ENCODE measurements at regions not wholly inside any gene's neighbourhood (a gene's known extent, or its start where the extent isn't known, plus 50 kb on each side); places are given as distances from the start of the nearest gene placed in this dataset.
"Not testable (repeated sequence)": the region's sequence is repeated elsewhere in the genome, so short reads cannot be mapped to it uniquely, and the experiment has no call there.

DNA sequence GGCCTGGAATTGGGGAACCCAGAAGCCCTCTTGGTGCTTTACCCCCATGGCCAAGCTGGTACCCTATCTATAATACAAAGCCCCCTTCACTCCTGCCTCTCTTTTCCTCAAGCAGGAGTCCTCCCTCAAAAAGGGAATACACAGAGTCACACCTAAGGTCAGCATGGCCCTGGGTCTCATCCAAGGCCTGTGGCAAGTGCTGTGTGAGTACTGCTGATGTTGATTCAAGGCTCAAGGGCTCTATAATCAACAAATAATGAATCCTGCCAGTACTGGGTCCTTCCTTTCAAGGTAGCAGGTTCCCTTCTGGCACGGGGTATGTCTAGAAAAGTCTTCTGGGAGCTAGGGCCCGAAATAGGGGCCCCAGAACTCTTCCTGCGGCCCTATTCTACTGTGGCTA, 187.3 kb downstream of the CYB561 start:
- DNase-seq (ENCODE audit: low spot score), result no peak

DNA sequence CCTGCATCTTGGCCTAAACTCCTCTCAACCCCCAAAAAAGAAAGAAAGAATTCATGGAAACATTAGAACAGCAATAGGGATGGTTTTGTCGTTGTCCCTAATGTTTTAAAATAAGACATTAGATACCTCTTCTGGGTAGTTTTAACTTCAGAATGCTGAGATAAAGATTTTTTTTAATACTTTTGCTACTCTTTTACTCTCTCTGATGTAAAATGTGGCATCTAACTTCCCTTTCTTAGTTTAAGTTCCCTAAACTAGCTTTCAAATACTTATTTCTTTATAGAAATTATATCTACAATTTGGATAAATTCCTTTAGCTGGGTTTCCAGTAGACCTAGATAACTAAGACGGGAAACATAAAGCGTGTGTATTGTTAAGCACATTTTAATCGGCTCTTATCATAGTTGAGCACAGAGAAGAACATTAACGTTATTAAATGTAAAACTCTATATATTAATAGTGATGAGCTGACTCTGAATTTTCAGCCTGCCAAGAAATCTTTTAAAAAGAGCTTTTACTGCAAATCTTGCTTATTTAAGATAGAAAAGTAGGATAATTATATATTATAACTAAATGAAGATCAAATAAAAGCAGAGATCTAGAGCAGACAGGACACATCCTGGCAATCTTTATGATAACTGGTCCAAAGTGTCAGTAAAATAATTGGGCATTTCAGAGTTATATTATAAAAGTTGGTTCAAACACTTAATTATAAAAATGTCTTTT, 183.2 kb downstream of the CYB561 start:
- DNase-seq (ENCODE audit: low spot score), result no peak

DNA sequence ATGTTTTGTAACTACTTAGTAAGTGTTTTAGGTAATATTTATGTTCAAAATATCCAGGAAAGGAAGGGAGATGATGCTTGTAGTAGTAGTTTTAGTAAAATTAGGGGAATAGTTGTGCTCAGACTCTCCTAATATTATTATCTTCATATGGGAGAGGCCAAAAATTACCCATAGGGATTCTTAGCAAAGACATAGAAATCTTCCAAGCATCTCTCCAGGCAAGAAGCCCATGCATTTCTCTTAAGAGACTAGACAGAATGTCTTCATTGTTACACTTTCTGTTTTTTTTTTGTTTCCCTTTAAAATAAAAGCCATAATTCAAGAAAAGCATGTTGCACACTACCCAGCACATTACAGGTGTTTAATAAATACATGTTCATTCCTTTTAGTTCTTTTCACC, 180.6 kb downstream of the CYB561 start:
- DNase-seq (ENCODE audit: low spot score), result no peak

DNA sequence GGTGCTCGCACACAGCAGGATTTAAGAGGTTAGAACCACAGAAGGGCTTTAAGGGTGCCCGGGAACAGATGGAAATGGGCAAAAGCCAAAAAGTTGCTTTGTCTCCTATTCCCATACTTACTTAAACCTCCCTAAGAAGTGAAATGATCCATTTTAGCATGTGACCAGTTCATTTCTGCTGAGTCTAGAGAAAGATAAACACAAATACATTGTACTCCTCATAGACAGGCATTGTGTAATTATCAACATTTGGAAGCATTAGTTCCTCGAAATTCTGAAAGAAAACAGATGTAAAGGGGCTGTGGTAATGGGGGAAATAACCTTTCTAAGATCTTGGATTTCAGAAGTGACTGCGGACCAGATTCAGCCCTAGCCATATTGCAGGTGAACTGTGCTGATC, 178.3 kb downstream of the CYB561 start:
- DNase-seq (ENCODE audit: low spot score), result no peak

DNA sequence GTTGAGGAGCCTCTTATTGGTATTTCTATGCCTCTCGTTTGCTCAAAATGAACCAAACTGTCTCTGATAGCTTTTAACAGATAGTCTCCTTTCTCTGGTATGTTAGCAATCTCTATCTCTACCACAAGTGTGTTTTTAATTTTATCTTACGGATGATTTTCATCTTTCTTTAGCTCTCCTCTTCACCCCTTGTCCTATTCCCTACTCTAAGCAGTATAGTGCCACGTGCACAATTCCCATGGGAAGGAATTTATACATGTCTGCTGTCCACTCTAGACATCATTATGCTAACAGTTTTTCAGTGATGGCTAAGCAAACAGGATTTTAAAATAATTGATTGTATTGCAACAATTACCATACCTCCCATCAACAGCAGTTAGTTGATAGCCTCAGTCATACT, 177.3 kb downstream of the CYB561 start:
- DNase-seq (ENCODE audit: low spot score), result no peak

DNA sequence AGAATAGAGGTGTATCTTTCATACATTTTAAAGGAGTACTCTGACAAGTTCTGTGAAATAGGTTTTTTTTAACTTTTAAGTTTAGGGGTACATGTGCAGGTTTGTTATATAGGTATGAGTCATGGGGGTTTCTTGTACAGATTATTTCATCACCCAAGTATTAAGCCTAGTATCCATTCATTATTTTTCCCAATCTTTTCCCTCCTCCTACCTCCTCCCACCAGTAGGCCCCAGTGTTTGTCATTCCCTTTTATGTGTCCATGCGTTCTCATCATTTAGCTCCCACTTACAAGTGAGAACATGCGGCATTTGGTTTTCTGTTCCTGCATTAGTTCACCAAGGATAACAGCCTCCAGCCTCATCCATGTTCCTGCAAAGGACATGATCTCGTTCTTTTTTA, 175.5 kb downstream of the CYB561 start:
- no peak for DNase-seq (ENCODE audit: low spot score)

DNA sequence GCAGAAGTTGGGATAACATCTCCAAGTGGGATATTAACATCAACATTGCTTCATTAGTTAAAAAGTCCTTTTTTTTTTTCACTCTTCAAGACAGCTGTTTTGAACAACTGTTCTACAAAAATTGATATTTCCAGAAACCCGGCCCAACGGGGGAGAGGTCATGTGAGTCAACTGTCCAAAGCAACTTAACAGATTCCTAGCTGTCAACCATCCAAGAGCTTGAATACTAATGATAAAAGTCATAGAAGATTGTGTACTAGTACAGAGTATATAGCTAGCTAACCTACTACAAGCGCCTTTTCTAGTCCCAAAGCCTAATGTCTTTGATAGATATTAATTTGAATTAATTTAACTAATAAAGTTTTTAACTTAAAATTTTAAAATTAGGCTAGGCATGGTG, 172.0 kb downstream of the CYB561 start:
- DNase-seq (ENCODE audit: low spot score), result no peak

DNA sequence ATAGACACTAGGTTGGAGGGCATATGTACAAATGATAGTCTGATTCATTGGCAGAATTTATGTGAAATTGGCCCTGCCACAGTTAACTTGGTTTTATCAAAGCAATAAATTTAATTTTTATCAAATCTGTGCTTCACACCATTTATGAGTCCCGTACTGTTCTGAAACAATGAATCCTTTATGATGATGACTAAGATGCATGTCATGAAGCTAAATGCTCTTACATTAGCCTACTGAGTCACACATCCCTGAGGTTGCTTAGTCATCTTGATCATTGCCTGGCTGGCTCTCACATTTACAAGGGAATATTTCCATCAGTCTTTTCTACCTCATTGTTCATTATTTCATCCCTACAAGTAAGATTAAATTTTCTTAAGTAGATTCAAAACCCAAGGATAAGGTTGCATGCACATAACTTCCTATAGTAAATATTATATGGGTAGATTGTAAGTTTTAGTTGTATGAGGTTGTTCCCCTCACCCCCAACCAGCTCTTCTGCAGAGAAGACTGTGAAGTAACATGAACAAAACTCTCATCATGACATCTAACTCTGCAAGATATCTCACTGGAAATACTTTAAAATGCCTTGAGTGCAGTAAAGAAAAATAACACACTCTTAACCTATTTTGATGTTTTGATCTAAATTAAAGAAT, 170.7 kb downstream of the CYB561 start:
- DNase-seq (ENCODE audit: low spot score), result no peak

DNA sequence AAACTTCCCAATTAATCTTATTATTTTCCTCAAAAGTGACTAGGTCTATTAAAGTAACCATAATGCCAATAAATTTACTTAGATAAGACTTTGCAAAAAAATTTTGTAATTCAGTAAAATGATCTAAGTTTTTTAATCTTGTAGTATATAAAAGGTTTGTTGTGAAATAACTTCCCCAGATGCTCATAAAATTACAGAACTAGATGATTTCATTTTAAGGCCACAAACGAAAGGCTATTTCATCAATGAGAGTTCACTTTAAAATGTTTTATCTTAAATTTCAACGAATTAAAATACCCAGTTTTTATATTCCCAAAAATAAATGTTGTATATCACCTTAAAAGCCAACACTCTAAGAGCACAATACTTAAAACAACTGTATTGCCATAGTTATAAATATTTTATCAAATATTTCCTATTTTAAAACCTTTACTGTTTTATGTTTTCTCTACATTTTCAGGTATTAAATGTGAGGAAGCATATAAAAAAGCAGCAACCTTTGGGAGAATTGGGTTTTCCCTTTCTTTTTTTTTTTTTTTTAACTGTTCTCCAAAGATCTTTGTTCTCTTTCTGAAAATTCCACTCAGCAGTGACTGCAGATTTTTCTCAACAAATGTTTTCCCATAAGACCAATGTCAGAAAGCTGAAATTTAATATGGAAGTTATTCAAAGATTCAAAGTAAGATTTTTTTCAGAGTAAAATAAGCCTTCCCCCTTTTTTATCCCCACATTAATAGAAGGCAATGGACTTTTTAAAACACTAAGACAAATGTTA, 169.9 kb downstream of the CYB561 start:
- no peak for DNase-seq (ENCODE audit: low spot score)

DNA sequence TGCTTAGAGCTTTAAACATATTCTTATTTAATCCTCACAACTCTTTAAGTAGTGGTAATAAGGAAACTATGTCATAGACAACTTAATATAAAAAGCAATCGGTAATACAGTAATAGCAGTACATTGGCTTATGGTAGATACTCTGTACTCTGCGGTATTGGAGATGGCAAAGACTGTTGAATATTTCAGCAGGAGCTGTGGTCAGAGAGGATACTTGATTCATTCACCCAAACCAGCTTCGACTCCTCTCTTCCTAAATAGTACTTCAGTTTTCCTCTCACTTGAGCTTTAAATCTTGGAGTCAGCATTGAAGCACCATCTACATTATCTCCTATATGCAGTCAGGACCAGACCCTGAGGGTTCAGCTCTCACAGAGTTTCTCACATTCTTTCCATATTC, 169.3 kb downstream of the CYB561 start:
- DNase-seq (ENCODE audit: low spot score), result no peak

DNA sequence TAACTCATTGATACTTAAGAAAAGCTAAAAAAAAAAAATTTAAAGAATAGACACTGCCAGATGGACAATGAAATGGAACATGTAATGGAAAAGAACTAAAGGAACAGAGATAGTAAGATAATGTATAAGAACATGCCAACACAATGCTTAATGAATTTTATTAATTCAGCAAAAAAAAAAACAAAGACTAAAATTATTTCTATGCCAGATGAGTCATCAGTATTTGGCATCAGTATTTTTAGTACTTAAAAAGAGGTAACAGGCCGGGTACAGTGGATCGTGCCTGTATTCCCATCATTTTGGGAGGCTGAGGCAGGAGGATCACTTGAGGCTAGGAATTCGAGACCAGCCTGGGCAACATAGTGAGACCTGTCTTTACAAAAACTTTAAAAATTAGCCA, 168.5 kb downstream of the CYB561 start:
- DNase-seq (ENCODE audit: low spot score), result no peak

DNA sequence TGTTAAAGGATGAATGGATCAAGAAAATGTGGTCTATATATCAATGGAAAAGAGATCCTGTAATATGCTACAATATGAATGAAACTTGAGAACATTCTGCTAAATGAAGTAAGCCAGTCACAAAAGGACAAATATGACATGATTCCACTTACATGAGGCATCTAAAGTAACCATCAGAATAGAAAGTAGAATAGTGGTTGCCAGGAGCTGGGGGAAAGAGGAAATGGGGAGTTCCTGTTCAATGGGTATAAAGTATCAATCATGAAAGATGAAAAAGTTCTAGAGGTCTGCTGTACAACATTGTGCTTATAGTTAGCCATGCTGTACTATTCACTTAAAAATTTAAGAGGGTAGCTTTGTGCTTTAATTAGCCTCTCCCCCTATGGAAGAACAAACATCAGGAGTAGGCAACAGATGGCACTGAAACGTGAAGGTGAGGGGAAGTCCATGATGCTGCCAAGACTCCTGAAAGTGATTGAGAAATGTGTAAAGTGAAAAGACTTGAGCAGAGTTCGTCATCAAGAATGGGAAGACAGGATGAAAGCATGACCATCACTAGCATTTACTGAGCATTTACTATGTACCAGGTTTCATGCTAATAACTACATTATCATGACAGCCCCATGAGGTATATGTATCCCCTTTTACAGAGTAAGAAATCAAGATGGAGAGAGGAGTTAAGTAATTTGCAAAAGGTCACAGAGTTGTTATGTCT, 167.2 kb downstream of the CYB561 start:
- no peak for DNase-seq (ENCODE audit: low spot score)

DNA sequence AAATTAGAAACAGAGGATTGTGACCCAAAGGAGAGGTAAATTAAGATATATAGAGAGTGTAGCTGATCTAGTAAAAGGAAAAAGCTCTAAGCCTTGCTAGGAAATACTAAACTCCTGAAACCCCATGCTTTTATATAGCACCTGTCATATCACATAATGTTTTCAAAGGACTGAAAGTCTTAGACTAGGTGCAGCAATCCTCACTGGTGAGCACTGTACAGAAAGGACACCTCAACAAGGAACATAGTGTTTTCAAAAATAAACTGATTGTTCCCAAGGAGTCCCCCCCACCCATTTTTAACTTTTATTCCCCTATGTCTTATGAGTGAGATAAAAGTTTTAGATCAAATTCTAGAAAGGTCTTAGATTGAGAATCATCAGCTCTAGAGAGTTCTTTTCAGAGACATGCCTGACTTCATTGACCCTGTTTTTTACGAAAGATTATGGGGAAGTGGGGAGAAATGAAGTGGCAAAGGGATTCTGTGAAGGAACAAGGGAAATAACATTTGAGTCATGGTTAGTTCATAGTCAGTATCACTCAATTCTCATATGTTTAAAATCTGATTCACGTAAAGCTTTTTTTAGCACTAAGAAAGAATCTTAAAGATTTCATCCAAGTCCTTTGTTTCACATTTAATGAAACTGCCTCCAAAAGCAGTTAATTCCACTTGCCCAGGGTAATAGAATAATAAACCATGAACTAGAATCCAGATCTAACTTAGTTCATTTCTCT, 166.4 kb downstream of the CYB561 start:
- DNase-seq (ENCODE audit: low spot score), result no peak

DNA sequence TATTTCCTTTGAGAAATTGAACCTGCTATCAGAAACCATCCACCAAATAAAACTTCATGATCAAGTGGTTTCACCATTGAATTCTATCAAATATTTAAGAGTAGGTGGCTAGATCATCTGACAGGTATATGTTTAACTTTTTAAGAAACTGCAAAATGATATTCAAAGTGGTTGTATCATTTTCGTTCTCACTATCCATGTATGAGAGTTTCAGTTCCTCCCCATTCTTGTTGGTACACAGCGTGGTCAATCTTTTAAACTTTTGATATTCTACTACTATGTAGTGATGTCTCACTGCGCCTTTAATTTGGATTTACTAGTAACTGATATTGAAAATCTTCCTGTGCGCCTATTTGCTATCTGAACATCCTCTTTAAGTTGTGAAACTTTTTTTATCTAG, 163.7 kb downstream of the CYB561 start:
- no peak for DNase-seq (ENCODE audit: low spot score)

DNA sequence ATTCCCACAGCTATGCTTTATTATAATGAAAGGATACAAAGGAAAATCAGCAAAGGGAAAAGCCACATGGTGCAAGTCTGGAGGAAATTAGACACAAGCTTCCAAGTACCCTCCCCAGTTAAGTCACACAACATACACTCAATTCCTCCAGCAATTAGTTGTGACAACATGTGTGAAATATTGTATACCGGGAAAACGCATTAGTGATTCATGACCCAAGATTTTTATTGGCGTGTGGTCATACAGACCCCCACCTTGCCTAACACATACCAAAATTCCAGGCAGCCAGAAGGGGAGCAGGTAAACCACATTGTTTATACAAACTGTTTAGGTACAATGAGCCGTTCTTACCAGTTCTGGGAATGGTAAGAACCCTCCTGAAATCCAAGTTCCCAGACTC, 160.6 kb downstream of the CYB561 start:
- no peak for DNase-seq (ENCODE audit: low spot score)

DNA sequence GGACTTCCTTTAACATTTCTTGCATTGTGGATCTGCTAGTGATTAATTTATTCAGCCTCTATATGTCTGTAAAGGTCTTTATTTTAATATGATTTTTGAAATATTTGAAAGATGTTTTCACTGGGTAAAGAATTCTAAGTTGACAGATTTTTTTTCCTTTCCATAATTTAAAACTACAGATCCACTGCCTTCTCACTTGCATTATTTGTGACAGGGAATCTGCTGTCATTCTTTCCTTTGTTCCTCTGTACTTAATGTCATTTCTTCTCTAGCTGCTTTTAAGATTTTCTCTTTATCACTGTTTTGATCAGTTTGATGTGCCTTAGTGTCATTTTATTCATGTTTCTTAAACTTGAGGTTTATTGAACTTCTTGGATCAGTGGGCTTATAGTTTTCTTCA, 159.9 kb downstream of the CYB561 start:
- no peak for DNase-seq (ENCODE audit: low spot score)

DNA sequence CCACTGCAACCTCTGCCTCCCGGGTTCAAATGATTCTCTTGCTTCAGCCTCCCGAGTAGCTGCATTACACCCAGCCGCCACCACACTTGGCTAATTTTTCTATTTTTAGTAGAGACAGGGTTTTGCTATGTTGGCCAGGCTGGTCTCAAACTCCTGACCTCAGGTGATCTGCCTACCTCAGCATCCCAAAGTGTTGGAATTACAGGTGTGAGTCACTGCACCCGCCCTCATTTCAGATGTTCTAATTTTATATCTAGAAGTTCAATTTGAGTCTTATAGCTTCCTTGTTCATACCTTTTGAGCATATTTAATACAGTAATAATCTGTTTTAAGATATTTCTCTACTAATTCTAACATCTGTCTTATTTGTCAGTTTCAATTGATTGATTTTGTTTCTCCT, 159.1 kb downstream of the CYB561 start:
- DNase-seq (ENCODE audit: low spot score), result not testable (repeated sequence)

DNA sequence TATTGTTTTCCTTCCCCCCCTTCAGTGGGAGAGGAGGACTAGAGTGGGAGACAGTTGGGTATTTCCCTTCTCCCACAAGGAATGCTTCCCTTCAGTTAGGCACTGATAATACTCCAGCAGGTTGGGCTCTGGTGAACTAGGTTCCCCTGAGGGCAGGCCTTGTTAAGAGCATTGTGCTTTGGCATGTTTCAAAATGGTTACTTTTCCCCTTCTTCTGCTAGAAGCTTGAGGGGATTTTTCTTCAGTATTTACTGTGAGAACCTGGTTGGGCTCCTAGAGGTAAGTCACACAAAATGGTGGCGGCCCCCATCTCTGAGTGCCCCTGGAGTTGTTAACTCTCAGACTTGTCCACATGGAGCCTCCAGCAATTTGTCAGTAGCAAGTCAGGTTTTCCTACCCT, 156.2 kb downstream of the CYB561 start:
- no peak for DNase-seq (ENCODE audit: low spot score)

DNA sequence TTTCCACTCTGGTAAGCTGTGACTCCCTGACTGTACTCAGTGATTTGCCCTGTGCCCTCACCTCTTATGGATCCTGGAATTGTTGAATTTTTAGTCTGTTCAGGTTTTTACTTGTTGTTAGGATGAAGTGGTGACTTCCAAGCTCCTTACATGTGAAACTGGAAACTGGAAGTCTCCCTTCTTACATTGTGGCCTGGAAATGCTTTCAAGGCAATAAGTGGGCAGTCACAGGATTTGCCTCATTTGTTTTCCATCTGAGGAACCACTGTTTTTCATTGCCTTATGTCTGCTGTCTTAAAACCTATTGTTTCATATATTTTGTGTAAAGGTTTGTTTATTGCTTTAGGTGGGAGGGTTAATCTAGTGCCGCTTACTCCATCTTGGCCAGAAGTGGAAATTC, 155.8 kb downstream of the CYB561 start:
- DNase-seq (ENCODE audit: low spot score), result no peak

DNA sequence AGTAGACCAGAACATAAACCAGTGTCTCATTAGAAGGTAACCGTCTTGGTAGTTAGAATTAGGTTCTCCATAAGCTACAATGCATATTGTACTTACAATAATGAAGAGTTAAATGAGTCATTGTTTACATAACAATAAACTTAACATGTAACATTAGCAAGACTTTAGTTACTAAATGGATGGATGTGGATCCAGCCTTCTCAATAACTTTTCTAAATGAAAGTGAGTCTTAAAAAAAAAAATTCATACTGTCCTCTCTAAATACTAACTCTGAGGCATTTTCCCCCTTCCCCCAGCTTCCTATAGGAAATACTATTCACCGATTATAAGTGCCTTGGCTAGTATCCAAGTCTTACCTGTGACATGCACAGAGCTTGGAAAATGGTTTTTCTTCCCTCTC, 155.3 kb downstream of the CYB561 start:
- DNase-seq (ENCODE audit: low spot score), result no peak

DNA sequence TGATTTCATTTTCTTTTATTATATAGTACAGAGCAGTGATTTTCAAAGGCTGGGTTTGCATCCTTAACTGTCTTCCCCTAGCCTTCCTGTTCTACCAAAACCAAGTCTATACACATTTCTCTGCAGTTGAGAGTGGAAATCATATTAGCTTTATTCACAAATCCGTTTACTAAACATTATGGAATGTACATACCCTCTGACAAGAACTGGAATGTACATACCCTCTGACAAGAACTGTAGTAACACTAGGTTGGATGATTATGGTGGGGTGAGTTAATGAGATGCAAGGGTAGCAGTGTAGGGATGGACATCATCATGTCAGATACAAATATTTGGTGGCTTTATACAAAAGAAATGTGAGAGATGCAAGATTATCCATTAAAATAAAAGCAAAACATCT, 154.8 kb downstream of the CYB561 start:
- no peak for DNase-seq (ENCODE audit: low spot score)

DNA sequence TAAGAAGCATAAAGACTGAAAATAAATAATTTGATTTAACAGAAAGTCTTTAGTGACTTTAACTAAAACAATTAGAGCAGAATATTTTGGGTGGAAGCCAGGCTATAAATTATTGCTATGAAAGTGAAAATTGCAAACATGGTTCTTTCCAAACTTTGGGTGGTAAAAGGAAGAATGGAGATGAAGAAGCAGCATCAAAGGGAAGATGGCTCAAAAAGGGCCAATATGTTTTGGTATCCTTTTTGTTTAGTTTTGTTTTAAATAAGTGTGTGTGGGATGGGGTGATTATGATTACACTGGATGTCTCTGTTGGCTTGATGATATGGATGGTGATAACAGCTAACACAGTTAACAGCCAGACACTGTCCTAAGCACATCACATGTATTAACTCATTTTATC, 153.7 kb downstream of the CYB561 start:
- no peak for DNase-seq (ENCODE audit: low spot score)

Measured in hematopoietic multipotent progenitor cell treated with erythropoietin and hydrocortisone succinate and interleukin-3 and kit ligand, for 17 days (in vitro differentiated cells).